OCI-LY7 (cell line): ENCODE measurements at regions not wholly inside any gene's neighbourhood (a gene's known extent, or its start where the extent isn't known, plus 50 kb on each side); places are given as distances from the start of the nearest gene placed in this dataset.

ENCODE experiments used
- BruUV-seq: library from RNA; stranded (reverse); fragments of 400-500 nt; replicated peaks from 2 replicates; lab custom pipeline; 2021; lab: Mats Ljungman, UMichigan
- CTCF ChIA-PET: fragments of 300-600 bp; sonication (Branson Sonifier 250); formaldehyde crosslinking; loops from one replicate; lab custom pipeline; 2022; ENCODE audit warnings: antibody characterized with exemption; ENCODE audit not compliant: unreplicated experiment; lab: Charles Lee
- POLR2A ChIA-PET: fragments of 300-600 bp; sonication (Branson Sonifier 250); formaldehyde crosslinking; loops from one replicate; lab custom pipeline; 2022; ENCODE audit warnings: antibody characterized with exemption; lab: Charles Lee
- DNase-seq: peaks from one replicate; pipeline ENCODE4 v3.0.0-alpha.2; 2015; ENCODE audit warnings: low spot score
- H2AFZ ChIP-seq: fragments of 200-600 bp; sonication (generic), shearing (Covaris generic); 2 replicates; pipeline ENCODE4 v1.6.1; 2014; ENCODE audit warnings: mild to moderate bottlenecking, antibody characterized with exemption, low read length, moderate library complexity
- H3K27ac ChIP-seq: fragments of 200-600 bp; sonication (generic); 2 replicates; pipeline ENCODE4 v1.5.1; 2014; ENCODE audit warnings: mixed run types, low read depth, mild to moderate bottlenecking, moderate library complexity, low read length, inconsistent platforms; ENCODE audit not compliant: poor library complexity, severe bottlenecking
- H3K36me3 ChIP-seq: fragments of 200-600 bp; sonication (generic); 2 replicates; pipeline ENCODE4 v1.6.1; 2014; ENCODE audit warnings: mild to moderate bottlenecking, antibody characterized with exemption, low read length, moderate library complexity, mixed read lengths; ENCODE audit not compliant: insufficient read depth
- H3K4me1 ChIP-seq: fragments of 200-600 bp; sonication (generic); 2 replicates; pipeline ENCODE4 v1.5.1; 2014; ENCODE audit warnings: mild to moderate bottlenecking, low read length; ENCODE audit not compliant: insufficient read depth, poor library complexity, severe bottlenecking
- H3K4me2 ChIP-seq: fragments of 200-600 bp; sonication (generic); 2 replicates; pipeline ENCODE4 v1.6.1; 2014; ENCODE audit warnings: mild to moderate bottlenecking, low read length
- H3K4me3 ChIP-seq: fragments of 200-600 bp; sonication (generic); 2 replicates; pipeline ENCODE4 v1.5.1; 2014; ENCODE audit warnings: mild to moderate bottlenecking, low read depth, low read length; ENCODE audit not compliant: poor library complexity, severe bottlenecking
- H3K79me2 ChIP-seq: fragments of 200-600 bp; sonication (generic); 2 replicates; pipeline ENCODE4 v1.6.1; 2016; ENCODE audit warnings: low read depth, mild to moderate bottlenecking, low read length, moderate library complexity, mixed read lengths; ENCODE audit not compliant: insufficient read depth
- H3K9me2 ChIP-seq: fragments of 200-600 bp; sonication (generic); 2 replicates; pipeline ENCODE4 v1.6.1; 2016; ENCODE audit warnings: mild to moderate bottlenecking, low read length, mixed read lengths; ENCODE audit not compliant: insufficient read depth
- H3K9me3 ChIP-seq: fragments of 200-600 bp; sonication (generic); 2 replicates; pipeline ENCODE4 v1.6.1; 2014; ENCODE audit warnings: mild to moderate bottlenecking, mixed run types, low read length, mixed read lengths
- H4K20me1 ChIP-seq: fragments of 200-600 bp; sonication (generic); 2 replicates; pipeline ENCODE4 v1.6.1; 2014; ENCODE audit warnings: mild to moderate bottlenecking, antibody characterized with exemption, low read length, moderate library complexity, mixed read lengths; ENCODE audit not compliant: insufficient read depth
- EZH2phosphoT487 ChIP-seq: fragments of 200-600 bp; sonication (generic); IDR thresholded peaks from 2 replicates; pipeline ENCODE4 v1.6.1; 2018; ENCODE audit warnings: low read depth, borderline replicate concordance, mild to moderate bottlenecking, mixed run types, antibody characterized with exemption, low read length, moderate library complexity, mixed read lengths
- intact Hi-C: fragments of 100-400 bp; cut with micrococcal nuclease; formaldehyde crosslinking; loops from one replicate; pipeline ENCODE4 v1.10.0; 2022; ENCODE audit not compliant: unreplicated experiment
- TF ChIP-seq, protein P1 (sequence below): fragments of 200-600 bp; sonication (generic); conservative IDR thresholded peaks from 2 replicates; pipeline ENCODE4 v1.5.1; 2014; ENCODE audit warnings: mild to moderate bottlenecking, antibody characterized with exemption, low read length, moderate library complexity, mixed read lengths

DNA sequence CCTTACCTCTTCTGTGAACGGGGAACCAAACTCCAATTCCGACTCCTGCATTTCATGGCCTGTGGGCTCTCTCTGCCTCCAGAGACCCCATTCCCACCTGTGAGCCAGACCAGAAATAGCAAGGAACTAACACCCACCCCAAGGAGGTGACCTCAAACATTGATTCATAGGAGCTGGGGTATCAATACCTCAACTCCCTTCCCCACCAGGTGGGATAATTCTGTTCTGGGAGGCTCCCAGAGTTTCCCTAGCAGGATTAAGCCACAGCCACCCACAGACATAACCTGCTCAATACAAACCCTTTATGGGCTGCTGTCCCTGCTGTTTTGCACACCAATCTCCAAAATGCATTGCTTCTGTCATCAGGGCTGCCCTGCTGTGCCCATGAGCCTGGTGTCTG lies 59.6 kb upstream of the FOXF1 start:
- Histone ChIP-seq H3K27ac (no peak overlapping the region), H3K4me3 (no peak overlapping the region), H3K9me3 (no peaks in the 10 kb centered on the region), H2AFZ (no peak overlapping the region), H3K36me3 (no peaks in the 10 kb centered on the region), H3K4me1 (no peaks in the 10 kb centered on the region), H3K4me2 (no peak overlapping the region), H3K9me2 (no peaks in the 10 kb centered on the region), H3K79me2 (no peaks in the 10 kb centered on the region), H4K20me1 (no peaks in the 10 kb centered on the region)
- ChIA-PET POLR2A (no interaction called here), CTCF (no interaction called here)
- no peak for DNase-seq
- no TSS peak for BruUV-seq
- intact Hi-C loops = no loop called here
- TF ChIP-seq, protein P1, sequence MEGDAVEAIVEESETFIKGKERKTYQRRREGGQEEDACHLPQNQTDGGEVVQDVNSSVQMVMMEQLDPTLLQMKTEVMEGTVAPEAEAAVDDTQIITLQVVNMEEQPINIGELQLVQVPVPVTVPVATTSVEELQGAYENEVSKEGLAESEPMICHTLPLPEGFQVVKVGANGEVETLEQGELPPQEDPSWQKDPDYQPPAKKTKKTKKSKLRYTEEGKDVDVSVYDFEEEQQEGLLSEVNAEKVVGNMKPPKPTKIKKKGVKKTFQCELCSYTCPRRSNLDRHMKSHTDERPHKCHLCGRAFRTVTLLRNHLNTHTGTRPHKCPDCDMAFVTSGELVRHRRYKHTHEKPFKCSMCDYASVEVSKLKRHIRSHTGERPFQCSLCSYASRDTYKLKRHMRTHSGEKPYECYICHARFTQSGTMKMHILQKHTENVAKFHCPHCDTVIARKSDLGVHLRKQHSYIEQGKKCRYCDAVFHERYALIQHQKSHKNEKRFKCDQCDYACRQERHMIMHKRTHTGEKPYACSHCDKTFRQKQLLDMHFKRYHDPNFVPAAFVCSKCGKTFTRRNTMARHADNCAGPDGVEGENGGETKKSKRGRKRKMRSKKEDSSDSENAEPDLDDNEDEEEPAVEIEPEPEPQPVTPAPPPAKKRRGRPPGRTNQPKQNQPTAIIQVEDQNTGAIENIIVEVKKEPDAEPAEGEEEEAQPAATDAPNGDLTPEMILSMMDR = no peak
- no peak for TF ChIP-seq EZH2phosphoT487

DNA sequence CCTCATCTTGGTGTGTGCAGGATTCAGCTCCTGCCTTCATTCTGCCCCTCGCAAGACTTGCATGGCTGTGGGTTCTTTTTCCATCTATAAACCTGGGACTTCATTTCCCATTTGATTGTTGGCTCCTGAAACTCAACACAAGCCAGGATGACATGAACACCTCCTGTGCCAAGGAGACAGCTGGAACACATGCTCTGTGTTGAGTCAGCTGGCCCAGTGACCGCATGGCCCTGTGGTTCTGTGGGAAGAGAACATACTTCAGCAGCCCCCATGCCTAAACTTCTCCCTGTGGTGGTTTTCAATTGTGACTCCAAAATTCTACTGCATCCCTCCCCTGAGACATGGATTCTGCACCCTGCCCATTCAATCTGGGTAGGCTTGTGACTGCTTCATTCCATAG lies 57.9 kb upstream of the FOXF1 start:
- no peak for TF ChIP-seq EZH2phosphoT487
- TF ChIP-seq, protein P1 = no peak
- no peaks in the 10 kb centered on the region for H3K36me3 ChIP-seq
- H3K27ac ChIP-seq = no peak overlapping the region
- no peaks in the 10 kb centered on the region for H4K20me1 ChIP-seq
- ChIA-PET CTCF (no interaction called here), POLR2A (no interaction called here)
- no peaks in the 10 kb centered on the region for H3K9me3 ChIP-seq
- H2AFZ ChIP-seq = no peak overlapping the region
- H3K9me2 ChIP-seq = no peaks in the 10 kb centered on the region
- no peak overlapping the region for H3K4me3 ChIP-seq
- no peak for DNase-seq
- BruUV-seq = no TSS peak
- no peaks in the 10 kb centered on the region for H3K79me2 ChIP-seq
- H3K4me1 ChIP-seq = no peaks in the 10 kb centered on the region
- intact Hi-C loops = no loop called here
- no peak overlapping the region for H3K4me2 ChIP-seq

DNA sequence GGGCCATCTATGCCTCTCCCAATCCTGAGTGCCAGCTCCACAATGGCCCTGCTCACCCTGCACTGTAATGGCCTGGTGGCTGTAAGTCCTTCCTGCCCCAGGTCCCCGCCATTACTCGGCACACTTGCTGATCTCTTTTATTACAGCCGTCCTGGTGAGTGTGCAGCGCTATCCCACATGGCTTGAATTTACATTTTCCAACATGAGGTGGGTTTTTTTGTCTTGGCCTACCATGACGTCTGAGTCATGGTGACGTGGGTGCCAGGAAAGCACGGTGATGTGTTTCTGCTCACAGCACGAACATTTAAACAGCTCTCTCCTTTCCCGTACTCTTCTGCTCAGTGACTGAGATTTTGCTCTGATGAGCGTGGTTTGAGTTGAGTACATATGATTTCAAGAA lies 55.2 kb upstream of the FOXF1 start:
- TF ChIP-seq, protein P1 = no peak
- no peak for TF ChIP-seq EZH2phosphoT487
- no TSS peak for BruUV-seq
- H3K79me2 ChIP-seq = no peaks in the 10 kb centered on the region
- H3K27ac ChIP-seq = no peak overlapping the region
- H2AFZ ChIP-seq = no peak overlapping the region
- no peak overlapping the region for H3K4me3 ChIP-seq
- H4K20me1 ChIP-seq = no peaks in the 10 kb centered on the region
- H3K4me1 ChIP-seq = no peaks in the 10 kb centered on the region
- CTCF ChIA-PET = no interaction called here
- POLR2A ChIA-PET = no interaction called here
- H3K4me2 ChIP-seq = no peak overlapping the region
- no peak for DNase-seq
- no peaks in the 10 kb centered on the region for H3K36me3 ChIP-seq
- H3K9me3 ChIP-seq = no peaks in the 10 kb centered on the region
- intact Hi-C loops = no loop called here
- H3K9me2 ChIP-seq = no peaks in the 10 kb centered on the region
